H54 (cell line): ENCODE measurements at regions not wholly inside any gene's neighbourhood (a gene's known extent, or its start where the extent isn't known, plus 50 kb on each side); places are given as distances from the start of the nearest gene placed in this dataset.

Experiments
- DNase-seq: peaks from one replicate; pipeline ENCODE4 v3.0.0; 2011; ENCODE audit warnings: low spot score, mixed read lengths; ENCODE audit not compliant: insufficient read length
- FAIRE-seq: peaks from 3 replicates; lab custom pipeline; 2011; peaks lifted over from hg19 to GRCh38; lab: Jason Lieb, UNC
- POLR2A ChIP-seq: IDR thresholded peaks from 2 replicates; pipeline ENCODE4 v1.6.1; 2011; ENCODE audit warnings: low read depth, mild to moderate bottlenecking, low read length

DNA sequence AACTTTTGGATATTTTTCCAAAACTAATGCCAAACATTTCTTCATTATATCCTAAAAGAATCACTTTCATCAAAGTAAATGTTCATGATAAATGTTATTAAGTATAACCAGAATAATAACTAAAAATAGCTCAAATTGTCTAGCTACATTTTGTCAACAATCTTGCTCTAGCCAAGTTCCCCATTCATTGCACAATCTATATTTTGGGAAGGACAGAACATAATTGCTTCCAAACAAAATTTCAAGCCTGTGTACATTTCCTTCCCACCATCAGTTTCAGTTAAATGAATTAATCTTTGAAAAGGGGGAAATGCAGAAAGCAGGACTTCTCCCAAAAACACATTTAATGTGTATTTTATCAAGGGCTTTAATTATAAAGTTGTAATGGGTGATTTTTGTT, 98.0 kb upstream of the PLEKHG7 start:
- no peak for TF ChIP-seq POLR2A
- DNase-seq (no peak), FAIRE-seq (no peak)

DNA sequence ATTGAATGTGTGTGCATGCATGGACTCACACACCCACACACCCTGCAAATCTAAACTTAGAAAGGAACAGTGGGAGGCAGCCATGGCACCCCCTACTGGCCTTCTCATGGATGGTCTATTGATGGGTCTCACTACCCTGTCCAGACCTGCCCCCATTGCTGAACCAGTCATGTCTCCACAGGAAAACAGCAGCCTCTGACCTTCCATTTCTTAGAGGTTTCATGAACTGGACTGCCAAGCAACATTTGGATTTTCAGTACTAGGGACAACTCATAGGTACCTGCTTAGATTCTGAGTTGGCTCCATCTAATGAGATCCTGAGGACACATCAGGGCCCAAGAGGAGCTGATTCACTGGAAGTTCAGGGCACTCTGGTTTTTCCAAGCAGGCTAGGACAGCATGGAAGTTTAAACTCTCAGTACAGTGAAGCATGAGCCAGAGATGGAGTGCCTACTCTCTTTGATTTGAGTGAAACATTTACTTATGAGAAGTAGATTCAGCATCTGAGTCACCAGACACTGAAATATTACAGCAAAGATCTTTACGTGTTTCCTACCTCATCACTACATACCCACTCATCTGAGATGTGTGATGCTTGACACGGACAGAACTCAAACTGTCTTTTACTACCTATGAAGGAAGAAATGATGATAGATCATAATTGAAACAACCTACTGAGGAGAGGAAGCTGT, 98.9 kb upstream of the PLEKHG7 start:
- FAIRE-seq = no peak
- no peak for TF ChIP-seq POLR2A

GRCh38 chr12:92602930-92603623, 99.7 kb upstream of the PLEKHG7 start:
- TF ChIP-seq POLR2A = no peak
- DNase-seq (no peak), FAIRE-seq (no peak)

More for the DNA sequence above, 98.9 kb upstream of the PLEKHG7 start:
- no peak for DNase-seq

- no peak for TF ChIP-seq POLR2A
- FAIRE-seq (peak; percentile 48), DNase-seq (no peak)
Observed at GRCh38 chr12:92602476-92602875, 100.3 kb upstream of the PLEKHG7 start.

- no peak for DNase-seq
- FAIRE-seq = no peak
- no peak for TF ChIP-seq POLR2A
Observed at GRCh38 chr12:92601680-92602079, 101.1 kb upstream of the PLEKHG7 start.

DNA sequence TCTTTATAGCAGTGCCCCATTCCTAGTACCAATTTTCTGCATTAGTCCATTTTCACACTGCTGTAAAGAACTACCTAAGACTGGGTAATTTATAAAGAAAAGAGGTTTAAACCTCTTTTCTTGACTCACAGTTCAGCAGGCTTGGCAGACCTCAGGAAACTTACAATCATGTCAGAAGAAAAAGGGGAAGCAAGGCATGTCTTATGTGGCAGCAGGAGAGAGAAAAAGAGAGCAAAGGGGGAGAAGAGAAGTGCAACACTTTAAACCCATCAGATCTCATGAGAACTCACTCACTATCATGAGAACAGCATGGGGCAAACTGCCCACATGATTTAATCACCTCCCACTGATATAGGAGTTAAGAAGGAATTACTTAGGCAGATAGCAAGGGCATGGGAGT, 101.6 kb upstream of the PLEKHG7 start:
- no peak for TF ChIP-seq POLR2A
- FAIRE-seq = no peak
- DNase-seq = no peak

GRCh38 chr12:92600052-92600451, 102.7 kb upstream of the PLEKHG7 start:
- no peak for DNase-seq
- FAIRE-seq = no peak
- TF ChIP-seq POLR2A = no peak

DNA sequence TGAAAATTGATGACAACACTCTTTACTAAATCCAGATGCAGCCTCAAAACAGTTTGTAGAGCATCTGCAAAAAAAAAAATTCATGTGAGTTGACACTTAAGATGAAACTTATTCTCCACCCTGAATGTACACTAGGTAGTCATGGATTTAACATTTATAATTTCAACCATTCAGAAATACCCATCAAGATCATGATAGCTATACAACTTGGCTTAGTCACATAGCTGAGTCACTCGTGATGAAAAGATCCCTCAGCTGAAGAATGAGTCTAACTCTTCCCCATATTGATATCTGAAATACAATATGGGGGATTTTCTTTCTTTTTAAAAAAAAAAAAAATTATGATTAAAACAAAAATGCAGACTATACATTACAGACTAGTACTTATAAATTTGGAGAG, 104.8 kb upstream of the PLEKHG7 start:
- FAIRE-seq (no peak), DNase-seq (peak; percentile 32)
- TF ChIP-seq POLR2A = no peak

DNA sequence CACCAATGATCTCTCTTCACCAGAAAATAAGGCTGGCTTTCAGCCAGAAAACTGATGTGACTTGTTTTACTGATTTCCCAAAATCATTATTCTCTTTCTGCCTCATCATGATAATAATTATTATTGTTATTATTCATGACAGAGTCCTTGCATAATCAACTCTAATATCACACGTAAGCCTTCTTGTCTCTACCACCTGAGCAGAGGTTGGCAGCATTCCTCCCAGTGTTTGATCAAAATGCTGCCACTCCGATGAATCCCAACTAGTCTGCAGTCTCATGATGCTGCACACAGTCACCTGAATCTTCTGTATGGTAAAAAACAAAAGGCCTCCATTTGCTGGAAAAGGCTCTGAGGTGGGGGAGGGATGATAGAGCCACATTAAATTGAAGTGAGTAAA, 105.7 kb upstream of the PLEKHG7 start:
- FAIRE-seq (no peak), DNase-seq (no peak)
- TF ChIP-seq POLR2A = no peak

DNA sequence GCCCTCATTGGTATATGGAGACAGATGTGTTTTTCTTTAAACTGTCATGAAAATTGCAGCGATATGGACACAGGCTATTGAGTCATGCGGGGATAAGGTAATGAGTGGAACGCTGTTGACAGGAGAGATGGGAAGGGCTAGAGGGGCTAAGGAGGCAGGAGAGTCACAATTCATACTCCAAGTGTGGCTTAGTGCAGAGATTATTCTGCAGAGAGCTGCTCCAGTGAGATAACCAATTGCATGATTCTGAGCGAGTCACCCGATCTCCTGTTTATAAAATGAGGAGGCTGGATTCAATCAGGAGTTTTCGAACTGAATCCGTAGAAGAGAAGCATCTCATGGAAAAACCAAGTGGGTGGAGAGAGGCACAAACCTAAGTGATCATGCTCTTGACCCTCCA, 106.4 kb upstream of the PLEKHG7 start:
- DNase-seq (no peak), FAIRE-seq (no peak)

GRCh38 chr12:92595663-92596062, 107.1 kb upstream of the PLEKHG7 start:
- TF ChIP-seq POLR2A = no peak
- FAIRE-seq = no peak
- no peak for DNase-seq

More for the DNA sequence above, 106.4 kb upstream of the PLEKHG7 start:
- no peak for TF ChIP-seq POLR2A

DNA sequence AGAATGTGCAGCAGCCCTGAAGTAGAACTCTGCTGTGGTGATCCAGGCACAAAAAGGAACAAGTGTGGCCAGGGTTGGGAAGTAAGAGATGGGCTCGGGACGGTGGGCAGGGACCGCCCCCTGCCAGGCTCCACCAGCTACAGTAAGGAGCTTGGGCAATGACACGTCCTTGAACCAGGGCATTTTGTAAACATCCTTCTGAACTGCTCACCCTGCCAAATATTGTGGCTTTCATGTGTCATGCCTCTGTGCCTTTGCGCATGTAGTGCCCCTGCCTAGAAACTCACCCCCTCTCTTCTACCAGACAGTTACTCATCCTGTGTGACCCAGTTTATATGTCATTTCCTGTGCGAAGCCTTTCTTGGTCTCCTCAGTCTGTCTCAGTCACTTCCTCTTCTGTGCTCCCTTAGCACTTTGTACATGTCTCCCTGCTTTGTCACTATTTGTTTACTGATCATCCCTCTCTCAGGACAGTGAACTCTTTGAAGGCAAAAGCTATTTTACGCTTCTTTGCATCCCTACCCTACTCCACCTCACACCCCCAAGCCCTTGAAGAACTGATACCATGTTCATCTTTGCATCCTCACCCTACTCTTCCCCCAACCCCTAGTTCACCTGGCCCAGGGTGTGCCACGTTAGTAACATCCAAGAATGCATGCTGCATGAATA, 108.9 kb upstream of the PLEKHG7 start:
- no peak for TF ChIP-seq POLR2A
- peak; percentile 97 for FAIRE-seq
- peak; percentile 61 for DNase-seq

GRCh38 chr12:92585115-92585727, 117.6 kb upstream of the PLEKHG7 start:
- no peak for FAIRE-seq
- no peak for TF ChIP-seq POLR2A
- DNase-seq = no peak

DNA sequence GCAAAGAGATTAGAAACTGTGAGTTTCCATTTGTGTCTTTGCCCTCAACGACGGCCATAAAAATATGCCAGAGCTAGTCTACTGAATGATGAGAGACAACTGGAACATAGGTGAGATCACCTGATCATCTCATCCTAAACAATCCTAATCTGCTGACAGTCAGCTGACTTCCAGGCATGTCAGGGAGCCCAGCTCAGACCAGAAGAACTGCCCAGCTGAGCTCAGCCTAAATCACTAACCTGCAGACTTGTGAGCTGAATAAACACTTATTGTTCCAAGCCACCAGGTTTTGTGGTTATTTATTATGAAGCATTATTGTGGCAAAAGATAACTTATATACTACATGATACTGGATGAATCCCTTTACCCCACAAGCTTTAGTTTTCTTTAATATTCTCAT, 118.9 kb upstream of the PLEKHG7 start:
- TF ChIP-seq POLR2A = no peak
- FAIRE-seq = no peak
- DNase-seq = no peak
